GM19397 (cell line): ENCODE measurements at regions not wholly inside any gene's neighbourhood (a gene's known extent, or its start where the extent isn't known, plus 50 kb on each side); places are given as distances from the start of the nearest gene placed in this dataset.

ENCODE experiments used
- ATAC-seq: cut with Tn5 transposase; IDR thresholded peaks from one replicate; pipeline ENCODE4 v1.9.1; 2021; ENCODE audit warnings: mild to moderate bottlenecking, moderate library complexity; ENCODE audit not compliant: unreplicated experiment

DNA sequence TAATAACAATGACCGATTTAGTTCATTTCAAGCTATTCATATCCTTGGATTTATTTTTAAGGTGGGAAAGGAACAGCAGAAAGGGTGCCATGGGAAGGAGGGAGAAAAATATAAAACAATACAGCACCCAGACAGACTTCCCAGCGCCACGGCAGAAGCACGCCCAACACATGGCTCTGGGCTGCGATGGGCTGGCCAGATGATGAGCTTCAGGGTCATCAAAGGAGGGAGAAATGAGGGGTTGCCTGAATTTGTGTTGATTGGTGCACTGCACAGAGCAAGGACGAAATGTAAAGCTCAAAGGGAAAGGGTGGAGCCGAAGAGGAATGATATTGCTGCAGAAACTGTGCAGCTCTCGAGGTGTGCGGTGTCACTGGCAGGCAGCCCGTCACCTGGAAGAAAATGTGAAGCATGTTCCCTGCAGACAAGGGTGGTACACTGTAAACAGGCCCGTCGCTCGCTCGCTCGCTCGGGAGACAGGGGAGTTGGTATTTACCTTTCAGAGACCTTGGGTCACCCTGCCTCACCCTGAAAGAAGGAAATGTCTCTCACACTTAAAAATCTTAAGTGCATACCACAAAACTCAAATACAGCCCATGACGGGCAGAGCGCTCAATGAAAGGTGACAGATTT is 195.5 kb upstream of the CTAGE1 start:
- no peak for ATAC-seq

- no peak for ATAC-seq
Measured at GRCh38 chr18:22613788-22614187, 196.1 kb upstream of the CTAGE1 start.

DNA sequence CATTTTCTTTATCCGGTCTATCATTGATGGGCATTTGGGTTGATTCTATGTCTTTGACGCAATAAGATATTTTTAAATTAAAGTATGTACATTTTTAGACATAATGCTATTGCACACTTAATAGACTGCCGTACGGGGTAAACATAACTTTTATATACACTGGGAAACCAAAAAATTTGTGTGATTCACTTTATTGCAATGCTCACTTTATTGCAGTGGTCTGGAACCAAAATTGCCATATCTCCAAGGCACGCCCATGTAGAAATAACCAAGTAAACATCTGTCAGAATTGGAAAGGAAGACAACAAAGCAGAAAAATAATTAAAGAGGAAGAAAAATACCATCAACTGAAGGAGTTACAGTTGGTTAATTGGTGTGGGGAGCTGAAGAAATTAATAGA is 205.8 kb upstream of the CTAGE1 start:
- ATAC-seq = no peak

GRCh38 chr18:22624176-22624575 is 206.5 kb upstream of the CTAGE1 start:
- ATAC-seq = no peak

GRCh38 chr18:22625406-22625805 is 207.7 kb upstream of the CTAGE1 start:
- ATAC-seq = no peak

GRCh38 chr18:22626771-22627170 is 209.1 kb upstream of the CTAGE1 start:
- no peak for ATAC-seq

DNA sequence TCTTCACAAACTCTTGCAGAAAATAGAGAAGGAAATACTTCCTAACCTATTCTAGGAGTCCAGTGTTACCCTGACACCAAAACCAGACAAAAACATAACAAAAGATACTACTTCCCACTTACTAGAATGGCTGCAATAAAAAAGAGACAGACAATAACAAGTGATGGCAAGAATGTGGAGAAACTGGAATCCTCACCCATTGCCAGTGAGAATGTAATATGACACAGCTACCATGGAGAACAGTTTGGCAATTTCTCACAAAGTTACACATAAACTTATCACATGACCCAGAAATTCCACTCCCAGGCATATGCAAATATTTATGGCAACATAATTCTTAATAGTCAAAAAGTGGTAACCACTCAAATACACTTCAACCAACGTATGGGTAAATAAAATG is 209.8 kb upstream of the CTAGE1 start:
- ATAC-seq = no peak

DNA sequence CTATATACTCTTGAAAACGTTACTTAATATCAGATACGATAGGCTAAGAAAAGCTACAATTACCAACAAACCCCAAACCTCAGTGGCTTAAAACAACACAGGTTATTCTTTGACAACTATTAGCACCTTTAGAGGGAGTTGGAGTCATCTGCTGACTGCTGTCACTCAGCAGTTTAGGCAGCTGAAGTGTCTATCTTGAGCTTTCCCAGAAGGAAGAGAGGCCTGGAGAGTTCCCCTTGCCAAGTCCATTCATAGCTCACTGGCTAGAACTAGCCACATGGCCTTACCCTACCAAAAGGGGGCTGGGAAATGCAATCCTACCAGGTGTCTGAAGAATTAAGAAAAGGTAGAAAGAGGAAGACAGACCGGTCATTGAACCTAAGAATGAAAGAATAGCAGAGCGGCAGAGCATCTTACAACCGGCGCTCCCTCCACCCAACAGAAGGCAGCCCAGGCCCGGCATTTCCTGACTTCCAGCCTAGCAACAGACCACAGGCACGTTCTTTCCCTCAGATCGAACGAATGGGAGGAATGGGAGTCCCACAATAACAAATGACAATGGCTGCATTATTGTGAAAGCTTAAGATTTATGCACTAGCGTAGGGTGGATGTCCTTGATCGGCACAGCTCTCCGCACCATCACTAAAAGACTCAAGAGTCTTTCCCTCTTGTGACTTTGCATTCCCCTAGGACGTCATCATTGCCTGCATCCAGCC is 211.2 kb upstream of the CTAGE1 start:
- no peak for ATAC-seq

DNA sequence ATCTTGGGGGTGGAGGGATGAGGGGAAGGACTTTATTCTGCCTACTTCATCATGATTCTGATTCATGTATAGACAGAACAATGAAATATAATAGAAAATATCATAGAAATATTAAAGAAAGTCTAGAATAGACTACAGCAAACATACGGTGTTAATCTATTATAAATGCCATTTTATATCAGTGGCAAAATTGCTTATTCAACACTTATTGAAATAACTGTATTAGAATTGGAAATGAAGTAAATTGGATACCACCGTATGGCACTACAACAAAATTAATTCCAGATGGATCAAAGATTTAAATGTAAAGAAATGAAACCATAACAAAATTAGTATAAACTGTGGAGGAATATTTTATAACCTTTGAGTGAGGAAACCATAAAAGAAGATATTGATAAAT is 213.3 kb upstream of the CTAGE1 start:
- ATAC-seq = no peak

DNA sequence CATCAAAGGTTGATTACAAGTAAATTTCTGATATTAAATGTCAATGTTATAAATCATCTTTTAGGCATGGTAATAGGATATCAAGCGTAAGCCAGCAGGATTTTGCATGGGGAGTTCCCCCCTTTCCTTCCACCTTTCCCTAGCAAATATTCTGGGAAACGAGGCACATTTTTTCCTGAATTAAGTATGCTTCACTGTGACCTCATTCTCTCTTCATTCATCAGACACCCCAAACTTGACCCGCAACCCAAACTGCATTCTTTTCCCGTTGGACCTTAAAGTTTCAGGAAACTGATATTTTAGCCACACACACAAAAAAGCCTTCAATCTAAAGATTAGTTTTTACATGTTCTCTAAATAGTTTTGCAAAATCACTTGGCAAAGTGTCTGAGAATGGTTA is 214.5 kb upstream of the CTAGE1 start:
- no peak for ATAC-seq

GRCh38 chr18:22634464-22634863 is 216.7 kb upstream of the CTAGE1 start:
- ATAC-seq = no peak

DNA sequence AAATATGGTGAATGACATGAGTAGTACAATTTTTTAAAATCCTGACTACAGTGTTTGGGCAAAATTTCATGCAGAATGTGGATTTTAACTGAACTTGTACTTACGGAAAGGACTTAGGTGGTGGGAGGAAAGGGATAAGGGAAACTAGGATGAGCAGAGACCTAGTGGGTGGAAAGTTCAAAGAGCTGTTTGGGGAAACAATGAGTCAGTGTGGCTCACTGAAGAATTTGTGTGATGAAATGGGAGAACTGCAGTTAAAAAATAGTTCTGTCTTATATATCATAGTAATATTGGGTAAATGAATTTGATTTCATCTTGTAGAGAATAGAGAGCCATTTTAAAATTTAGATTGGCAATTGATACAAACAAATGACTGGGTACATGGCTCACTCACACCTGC is 220.1 kb upstream of the CTAGE1 start:
- ATAC-seq = no peak

- ATAC-seq = no peak
Measured at GRCh38 chr18:22639026-22639463, 221.3 kb upstream of the CTAGE1 start.

DNA sequence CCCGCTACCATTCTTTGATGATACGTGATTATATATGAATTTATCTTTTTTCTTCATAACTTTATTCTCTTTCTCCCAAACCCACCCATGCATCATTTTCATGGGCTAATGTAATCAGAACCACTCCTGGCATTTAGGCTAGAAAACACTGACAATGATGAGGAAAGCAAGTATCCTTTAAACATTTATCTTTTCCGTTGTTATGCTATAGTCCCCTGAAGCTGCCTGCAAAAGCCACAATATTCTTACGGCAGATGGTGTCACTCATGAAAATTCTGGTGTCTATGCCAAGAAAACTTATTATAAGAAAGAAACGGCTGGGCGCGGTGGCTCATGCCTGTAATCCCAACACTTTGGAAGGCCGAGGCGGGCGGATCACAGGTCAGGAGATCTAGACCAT is 221.8 kb upstream of the CTAGE1 start:
- ATAC-seq = no peak

GRCh38 chr18:22640281-22640842 is 222.6 kb upstream of the CTAGE1 start:
- no peak for ATAC-seq

DNA sequence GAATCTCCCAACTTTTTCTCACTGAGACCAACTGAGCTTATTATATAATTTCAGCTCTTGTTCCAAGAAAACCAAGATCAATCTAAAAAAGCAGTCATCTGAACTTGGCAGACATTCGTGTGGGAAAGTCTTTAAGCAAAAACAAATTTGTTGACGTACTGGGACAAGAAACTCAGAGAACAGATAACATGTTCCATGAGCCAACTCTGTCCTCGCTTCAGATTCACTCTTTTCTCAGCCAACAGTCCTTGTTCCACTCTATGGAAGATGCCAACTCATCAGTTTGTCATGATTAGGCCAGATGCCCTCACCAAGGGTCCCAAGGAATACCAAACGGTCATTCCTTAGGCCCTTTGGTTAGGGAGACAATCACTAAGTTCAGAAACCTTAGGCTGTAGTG is 224.2 kb upstream of the CTAGE1 start:
- ATAC-seq = no peak

- no peak for ATAC-seq
Measured at GRCh38 chr18:22643731-22644130, 226.0 kb upstream of the CTAGE1 start.

GRCh38 chr18:22650247-22650646 is 232.5 kb upstream of the CTAGE1 start:
- ATAC-seq = no peak

GRCh38 chr18:22657619-22658018 is 239.9 kb upstream of the CTAGE1 start:
- no peak for ATAC-seq

DNA sequence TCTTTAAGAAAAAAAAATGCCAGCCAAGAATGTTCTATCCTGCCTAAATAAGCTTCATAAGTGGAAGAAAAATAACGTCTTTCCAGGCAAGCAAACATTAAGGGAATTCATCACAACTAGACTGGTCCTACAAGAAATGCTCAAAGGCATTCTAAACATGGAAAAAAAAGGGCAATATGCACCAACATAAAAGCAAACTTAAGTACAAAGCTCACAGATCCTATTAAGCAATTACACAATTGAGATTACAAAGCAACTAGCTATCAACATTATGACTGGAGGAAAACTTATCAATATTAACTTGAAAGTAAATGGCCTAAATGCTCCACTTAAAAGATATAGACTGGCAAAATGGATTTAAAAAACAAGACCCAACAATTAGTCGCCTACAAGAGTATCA is 240.6 kb upstream of the CTAGE1 start:
- ATAC-seq = no peak

DNA sequence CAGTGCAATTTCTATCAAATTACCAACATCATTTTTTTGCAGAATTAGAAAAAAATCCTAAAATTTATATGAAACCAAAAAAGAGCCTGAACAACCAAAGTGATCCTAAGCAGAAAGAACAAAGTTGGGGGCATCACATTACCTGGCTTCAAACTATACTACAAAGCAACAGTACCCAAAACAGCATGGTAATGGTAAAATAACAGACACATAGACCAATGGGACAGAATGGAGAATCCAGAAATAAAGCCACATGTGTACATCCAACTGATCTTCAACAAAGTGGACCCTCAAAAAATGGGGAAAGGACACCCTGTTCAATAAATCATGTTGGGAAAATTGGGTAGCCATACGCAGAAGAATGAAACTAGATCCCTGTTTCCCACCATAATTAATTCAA is 245.7 kb upstream of the CTAGE1 start:
- ATAC-seq = no peak

GRCh38 chr18:22666411-22666940 is 248.8 kb upstream of the CTAGE1 start:
- ATAC-seq = no peak
